H1 (cell line): ENCODE measurements at regions not wholly inside any gene's neighbourhood (a gene's known extent, or its start where the extent isn't known, plus 50 kb on each side); places are given as distances from the start of the nearest gene placed in this dataset.

Experiments used
- CTCF ChIA-PET: fragments of 300-600 bp; sonication (Branson Sonifier 250); formaldehyde crosslinking; loops from one replicate; lab custom pipeline; 2021; ENCODE audit not compliant: partially characterized antibody; lab: Charles Lee
- POLR2A ChIA-PET: fragments of 300-600 bp; sonication (Branson Sonifier 250); formaldehyde crosslinking; loops from one replicate; lab custom pipeline; 2021; ENCODE audit warnings: inconsistent platforms; ENCODE audit not compliant: partially characterized antibody; lab: Charles Lee
- DNase-seq, 2 experiments: peaks; one replicate each; pipeline versions ENCODE4 v3.0.0 to v3.0.0-alpha.2; 2010 to 2022; ENCODE audit warnings: low spot score in 2 of 2, low read depth in 1 of 2, mixed read lengths in 1 of 2
- FAIRE-seq: peaks from 2 replicates; lab custom pipeline; 2011; peaks lifted over from hg19 to GRCh38; lab: Jason Lieb, UNC
- H2AFZ ChIP-seq: 2 replicates; pipeline ENCODE4 v1.8.1; 2012; ENCODE audit warnings: low read length, inconsistent platforms
- H2AK5ac ChIP-seq: 2 replicates; pipeline ENCODE4 v1.6.1; 2013; ENCODE audit warnings: low read depth, low read length
- H2BK120ac ChIP-seq: replicated peaks from 2 replicates; pipeline ENCODE3; 2013; ENCODE audit warnings: low read depth, low read length, inconsistent platforms
- H2BK12ac ChIP-seq: 2 replicates; pipeline ENCODE4 v1.6.1; 2013; ENCODE audit warnings: low read depth, low read length
- H2BK15ac ChIP-seq: 2 replicates; pipeline ENCODE4 v1.6.1; 2013; ENCODE audit warnings: low read length
- H2BK20ac ChIP-seq: 2 replicates; pipeline ENCODE4 v1.6.1; 2013; ENCODE audit warnings: low read length
- H2BK5ac ChIP-seq: 2 replicates; pipeline ENCODE4 v1.6.1; 2013; ENCODE audit warnings: low read depth, low read length
- H3K14ac ChIP-seq: 2 replicates; pipeline ENCODE4 v1.6.1; 2013; ENCODE audit warnings: inconsistent platforms; ENCODE audit not compliant: insufficient read length
- H3K18ac ChIP-seq: 2 replicates; pipeline ENCODE4 v1.6.1; 2013; ENCODE audit warnings: low read length; ENCODE audit errors: extremely low read depth
- H3K23ac ChIP-seq: 2 replicates; pipeline ENCODE4 v1.6.1; 2013; ENCODE audit warnings: inconsistent platforms; ENCODE audit not compliant: insufficient read length
- H3K23me2 ChIP-seq: 2 replicates; pipeline ENCODE4 v1.6.1; 2013; ENCODE audit warnings: low read depth, low read length
- H3K27ac ChIP-seq: 2 replicates; pipeline ENCODE4 v1.6.1; 2011; ENCODE audit warnings: low read depth, low read length, inconsistent platforms
- H3K27me3 ChIP-seq, 4 experiments: replicated peaks in 1 of 4; 1 replicate in 1 of 4; 2 replicates in 3 of 4; pipeline versions ENCODE4 v1.6.1 to v1.8.1; 2011 to 2013; ENCODE audit warnings: low read length in 3 of 4, mild to moderate bottlenecking in 3 of 4, inconsistent platforms in 2 of 4, mixed read lengths in 2 of 4, moderate library complexity in 1 of 4; ENCODE audit not compliant: control insufficient read depth in 3 of 4, insufficient read depth in 3 of 4; ENCODE audit errors: extremely low read depth in 1 of 4
- H3K36me3 ChIP-seq, 4 experiments: 2 replicates each; pipeline versions ENCODE4 v1.6.1 to v1.8.1; 2011 to 2013; ENCODE audit warnings: mild to moderate bottlenecking in 4 of 4, low read length in 3 of 4, moderate library complexity in 2 of 4, control low read depth in 1 of 4, inconsistent platforms in 1 of 4; ENCODE audit not compliant: insufficient read depth in 4 of 4, control insufficient read depth in 2 of 4
- H3K4ac ChIP-seq: replicated peaks from 2 replicates; pipeline ENCODE3; 2013; ENCODE audit warnings: low read length, low read depth, mixed read lengths, inconsistent platforms; ENCODE audit not compliant: insufficient read length
- H3K4me1 ChIP-seq, 4 experiments: replicated peaks in 1 of 4; 1 replicate in 1 of 4; 2 replicates in 3 of 4; pipeline versions ENCODE4 v1.6.1 to v1.8.1; 2011 to 2013; ENCODE audit warnings: low read length in 3 of 4, inconsistent platforms in 2 of 4, mixed read lengths in 1 of 4; ENCODE audit not compliant: insufficient read depth in 4 of 4, control insufficient read depth in 3 of 4
- H3K4me2 ChIP-seq, 2 experiments: 2 replicates each; pipeline versions ENCODE4 v1.6.1 to v1.8.1; 2011 to 2013; ENCODE audit warnings: low read depth in 2 of 2, low read length in 2 of 2, control low read depth in 1 of 2, inconsistent platforms in 1 of 2, mild to moderate bottlenecking in 1 of 2; ENCODE audit not compliant: insufficient read depth in 1 of 2
- H3K4me3 ChIP-seq, 4 experiments: fragments of 200-600, 300-600 bp in 1 of 4; sonication (generic), shearing (Covaris generic), sonication (Bioruptor Twin) in 1 of 4; 2 replicates each; pipeline versions ENCODE4 v1.5.1 to v1.8.1; 2011 to 2016; ENCODE audit warnings: low read length in 4 of 4, low read depth in 3 of 4, control low read depth in 2 of 4, inconsistent platforms in 2 of 4, mild to moderate bottlenecking in 2 of 4, mixed read lengths in 1 of 4, moderate library complexity in 1 of 4; ENCODE audit not compliant: insufficient read depth in 2 of 4; ENCODE audit errors: extremely low read depth in 1 of 4
- H3K56ac ChIP-seq: replicated peaks from 2 replicates; pipeline ENCODE3; 2013; ENCODE audit warnings: low read depth, mild to moderate bottlenecking, mixed read lengths, low read length, inconsistent platforms; ENCODE audit not compliant: insufficient read length
- H3K79me1 ChIP-seq: 2 replicates; pipeline ENCODE4 v1.6.1; 2013; ENCODE audit warnings: low read depth, low read length, control low read depth
- H3K79me2 ChIP-seq, 2 experiments: 2 replicates each; pipeline versions ENCODE4 v1.6.1 to v1.8.1; 2012 to 2013; ENCODE audit warnings: low read length in 2 of 2, mild to moderate bottlenecking in 2 of 2, inconsistent platforms in 1 of 2; ENCODE audit not compliant: insufficient read depth in 2 of 2, control insufficient read depth in 1 of 2
- H3K9ac ChIP-seq, 4 experiments: replicated peaks in 1 of 4; 1 replicate in 1 of 4; 2 replicates in 3 of 4; pipeline versions ENCODE4 v1.6.1 to v1.8.1; 2011 to 2013; ENCODE audit warnings: low read depth in 3 of 4, low read length in 3 of 4, control low read depth in 2 of 4, mild to moderate bottlenecking in 2 of 4, moderate library complexity in 2 of 4, inconsistent platforms in 1 of 4; ENCODE audit errors: extremely low read depth in 1 of 4
- H3K9me3 ChIP-seq, 2 experiments: 2 replicates each; pipeline versions ENCODE4 v1.6.1 to v1.8.1; 2012 to 2013; ENCODE audit warnings: mild to moderate bottlenecking in 2 of 2, moderate library complexity in 2 of 2, control low read depth in 1 of 2, inconsistent platforms in 1 of 2, low read depth in 1 of 2, low read length in 1 of 2, mixed read lengths in 1 of 2; ENCODE audit not compliant: insufficient read depth in 2 of 2
- H4K20me1 ChIP-seq, 2 experiments: replicated peaks in 1 of 2; 2 replicates each; pipeline versions ENCODE3 to v1.8.1; 2011 to 2013; ENCODE audit warnings: inconsistent platforms in 2 of 2, low read length in 2 of 2, mild to moderate bottlenecking in 1 of 2; ENCODE audit not compliant: insufficient read depth in 2 of 2, control insufficient read depth in 1 of 2
- H4K5ac ChIP-seq: 2 replicates; pipeline ENCODE4 v1.6.1; 2013; ENCODE audit warnings: low read length, low read depth, mixed read lengths, inconsistent platforms; ENCODE audit not compliant: insufficient read length
- H4K8ac ChIP-seq: 2 replicates; pipeline ENCODE4 v1.8.0; 2013; ENCODE audit warnings: mild to moderate bottlenecking, moderate library complexity, low read length, inconsistent platforms; ENCODE audit not compliant: insufficient read depth; ENCODE audit errors: extremely low read depth
- H4K91ac ChIP-seq: replicated peaks from 2 replicates; pipeline ENCODE3; 2013; ENCODE audit warnings: low read length, mixed read lengths, inconsistent platforms; ENCODE audit not compliant: insufficient read length
- EZH2 ChIP-seq: fragments of 200-600 bp; sonication (generic); IDR thresholded peaks from 2 replicates; pipeline ENCODE4 v1.7.1; 2012; ENCODE audit warnings: low read depth, mild to moderate bottlenecking, moderate library complexity, low read length, inconsistent platforms; ENCODE audit not compliant: severe bottlenecking
- FOSL1 ChIP-seq: IDR thresholded peaks from 2 replicates; pipeline ENCODE4 v1.6.1; 2011; ENCODE audit warnings: mild to moderate bottlenecking, low read depth, low read length, moderate library complexity; ENCODE audit not compliant: insufficient read depth
- RFX5 ChIP-seq: IDR thresholded peaks from 2 replicates; pipeline ENCODE4 v1.6.1; 2011; ENCODE audit warnings: low read depth, low read length, improper control_type of control experiment, borderline replicate concordance
- SIN3A ChIP-seq, 2 experiments: IDR thresholded peaks in 1 of 2; conservative IDR thresholded peaks in 1 of 2; 2 replicates each; pipeline ENCODE4 v1.6.1; 2011 to 2012; ENCODE audit warnings: low read length in 2 of 2, improper control_type of control experiment in 1 of 2, low read depth in 1 of 2, mild to moderate bottlenecking in 1 of 2
- SIRT6 ChIP-seq: IDR thresholded peaks from one replicate; pipeline ENCODE4 v1.7.1; 2012; ENCODE audit warnings: low read length, inconsistent platforms
- SIX5 ChIP-seq: IDR thresholded peaks from 2 replicates; pipeline ENCODE4 v1.6.1; 2011; ENCODE audit warnings: mild to moderate bottlenecking, low read depth, low read length
- USF2 ChIP-seq: IDR thresholded peaks from 2 replicates; pipeline ENCODE4 v1.6.1; 2011; ENCODE audit warnings: low read length, improper control_type of control experiment
- WGBS, 2 experiments: shearing (Covaris generic) in 1 of 2; methylation state at CpG; one replicate each; pipeline versions ENCODE4 v1.1.6 to v1.1.7; 2013 to 2015; ENCODE audit warnings: low lambda C conversion rate in 2 of 2, mixed read lengths in 2 of 2, inconsistent platforms in 1 of 2, low coverage in 1 of 2, missing lambda C conversion rate in 1 of 2; ENCODE audit not compliant: insufficient replicate concordance in 2 of 2, insufficient coverage in 1 of 2, insufficient read length in 1 of 2; ENCODE audit errors: extremely low coverage in 1 of 2, missing lambda C conversion rate in 1 of 2; 5-methylcytosine and 5-hydroxymethylcytosine counted together
- TF ChIP-seq, protein P1 (sequence below): IDR thresholded peaks from 2 replicates; pipeline ENCODE4 v1.6.1; 2012; ENCODE audit warnings: low read length, inconsistent platforms
- TF ChIP-seq, protein P2 (sequence below): IDR thresholded peaks from 2 replicates; pipeline ENCODE4 v1.6.1; 2011; ENCODE audit warnings: low read depth, mild to moderate bottlenecking, low read length; ENCODE audit not compliant: insufficient read depth

DNA sequence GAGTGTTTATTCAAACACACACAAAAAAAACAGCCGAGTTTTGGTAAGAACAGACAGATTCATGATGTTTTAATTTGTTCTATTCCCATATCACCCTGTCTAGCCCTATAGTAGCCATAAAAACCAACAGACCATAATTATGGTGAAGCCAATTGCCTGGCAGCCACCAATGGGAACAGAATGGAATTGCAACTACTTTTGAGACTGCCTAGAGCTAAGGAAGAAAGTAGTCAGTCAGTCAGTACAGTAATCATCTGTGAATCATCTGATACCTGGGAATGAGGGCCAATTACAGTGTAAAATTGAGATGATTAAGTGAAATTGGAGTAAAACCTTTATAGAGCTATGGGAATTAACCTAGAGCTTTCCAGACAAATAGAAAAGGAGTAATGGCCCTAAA, 952.7 kb upstream of the KCND2 start (continued):
- TF ChIP-seq FOSL1: no peak

GRCh38 chr7:119329715-119330114, 943.3 kb upstream of the KCND2 start:
- H3K23me2 ChIP-seq: no peaks in the 10 kb centered on the region
- H4K91ac ChIP-seq: no peak overlapping the region
- H3K27me3 ChIP-seq: no peaks in the 10 kb centered on the region
- no peak overlapping the region for H4K8ac ChIP-seq
- H3K9me3 ChIP-seq: no peaks in the 10 kb centered on the region
- DNase-seq (no peak), FAIRE-seq (no peak)
- 91% methylated on average over 5 of the region's 5 CpGs; no CpG with 5 or more reads in 1 of the 2 experiments for WGBS, 2 experiments
- no peak overlapping the region for H3K27ac ChIP-seq
- H3K14ac ChIP-seq: no peak overlapping the region
- ChIA-PET POLR2A (no interaction called here), CTCF (no interaction called here)
- no peaks in the 10 kb centered on the region for H3K79me2 ChIP-seq
- H2BK120ac ChIP-seq: no peak overlapping the region
- H3K56ac ChIP-seq: no peak overlapping the region
- H2BK5ac ChIP-seq: no peak overlapping the region
- no peaks in the 10 kb centered on the region for H3K36me3 ChIP-seq
- no peak overlapping the region for H2BK12ac ChIP-seq
- H4K5ac ChIP-seq: no peak overlapping the region
- H2AK5ac ChIP-seq: no peak overlapping the region
- no peak overlapping the region for H2BK15ac ChIP-seq
- no peak overlapping the region for H3K23ac ChIP-seq
- H4K20me1 ChIP-seq: no peaks in the 10 kb centered on the region
- H3K4me2 ChIP-seq: no peak overlapping the region
- no peak overlapping the region for H3K18ac ChIP-seq
- H3K4ac ChIP-seq: no peak overlapping the region
- no peak overlapping the region for H2AFZ ChIP-seq
- H3K4me1 ChIP-seq: no peaks in the 10 kb centered on the region
- H3K79me1 ChIP-seq: no peaks in the 10 kb centered on the region
- no peak overlapping the region for H3K9ac ChIP-seq
- no peak overlapping the region for H3K4me3 ChIP-seq
- no peak overlapping the region for H2BK20ac ChIP-seq
- TF ChIP-seq RFX5: no peak
- TF ChIP-seq, protein P1, sequence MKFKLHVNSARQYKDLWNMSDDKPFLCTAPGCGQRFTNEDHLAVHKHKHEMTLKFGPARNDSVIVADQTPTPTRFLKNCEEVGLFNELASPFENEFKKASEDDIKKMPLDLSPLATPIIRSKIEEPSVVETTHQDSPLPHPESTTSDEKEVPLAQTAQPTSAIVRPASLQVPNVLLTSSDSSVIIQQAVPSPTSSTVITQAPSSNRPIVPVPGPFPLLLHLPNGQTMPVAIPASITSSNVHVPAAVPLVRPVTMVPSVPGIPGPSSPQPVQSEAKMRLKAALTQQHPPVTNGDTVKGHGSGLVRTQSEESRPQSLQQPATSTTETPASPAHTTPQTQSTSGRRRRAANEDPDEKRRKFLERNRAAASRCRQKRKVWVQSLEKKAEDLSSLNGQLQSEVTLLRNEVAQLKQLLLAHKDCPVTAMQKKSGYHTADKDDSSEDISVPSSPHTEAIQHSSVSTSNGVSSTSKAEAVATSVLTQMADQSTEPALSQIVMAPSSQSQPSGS: no peak
- TF ChIP-seq USF2: no peak
- TF ChIP-seq EZH2: no peak
- TF ChIP-seq, protein P2, sequence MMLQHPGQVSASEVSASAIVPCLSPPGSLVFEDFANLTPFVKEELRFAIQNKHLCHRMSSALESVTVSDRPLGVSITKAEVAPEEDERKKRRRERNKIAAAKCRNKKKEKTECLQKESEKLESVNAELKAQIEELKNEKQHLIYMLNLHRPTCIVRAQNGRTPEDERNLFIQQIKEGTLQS: no peak
- no peak for TF ChIP-seq SIN3A (conservative IDR thresholded peaks at IDR 0.05 in 1 of 2, IDR thresholded peaks at IDR 0.05 in 1 of 2; ENCODE audit: low read depth in 1 of 2, low read length in 2 of 2)
- no peak for TF ChIP-seq SIX5
- TF ChIP-seq SIRT6: no peak
